ENCODE measurements at regions not wholly inside any gene's neighbourhood (a gene's known extent, or its start where the extent isn't known, plus 50 kb on each side); places are given as distances from the start of the nearest gene placed in this dataset.

GRCh38 chr12:61412201-61412600 is 848.0 kb upstream of the USP15 start:
- Histone ChIP-seq H3K27ac (no peak overlapping the region), H3K4me3 (no peak overlapping the region)

DNA sequence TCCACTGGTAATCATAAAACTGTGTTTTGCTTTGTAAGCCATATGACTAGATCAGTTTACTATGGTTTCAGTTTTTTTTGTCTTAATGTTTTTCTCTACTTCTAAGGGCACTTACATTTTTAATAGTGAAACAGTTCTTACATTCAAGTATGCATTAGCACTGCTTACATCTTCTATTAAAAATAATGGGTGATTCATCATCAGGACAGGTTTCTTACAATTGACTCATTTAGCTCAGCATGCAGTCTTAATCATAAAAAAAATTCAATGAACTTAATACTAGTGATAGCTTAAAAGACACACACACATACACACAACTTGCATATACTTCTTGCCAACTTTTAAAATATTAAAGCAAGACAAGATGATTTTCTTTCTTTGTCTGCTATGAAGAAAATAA is 845.7 kb upstream of the USP15 start:
- H3K4me3 ChIP-seq = no peak overlapping the region
- H3K27ac ChIP-seq = no peak overlapping the region

- Histone ChIP-seq H3K27ac (no peak overlapping the region), H3K4me3 (no peak overlapping the region)
These were observed 837.4 kb upstream of the USP15 start for GRCh38 chr12:61422786-61423185.

DNA sequence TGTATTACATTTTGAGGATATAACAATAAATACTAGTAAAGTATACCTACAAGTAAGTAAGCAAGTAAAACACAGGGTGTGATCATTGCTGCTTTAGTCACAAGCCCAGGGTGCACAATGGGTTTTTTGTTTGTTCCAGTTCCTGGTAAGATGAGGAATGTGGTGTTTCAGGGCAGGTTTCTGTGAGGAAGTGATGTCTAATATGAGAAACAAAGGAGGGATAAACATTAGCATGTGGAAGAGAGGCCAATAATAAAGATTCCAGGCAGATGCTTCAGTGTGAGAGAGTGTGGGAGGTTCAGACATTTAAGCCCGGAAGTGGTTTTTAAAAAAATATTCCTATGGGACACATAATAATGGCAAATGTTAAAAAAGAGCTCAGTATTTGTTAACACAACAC is 808.1 kb upstream of the USP15 start:
- Histone ChIP-seq H3K4me3 (no peak overlapping the region), H3K27ac (no peak overlapping the region)

GRCh38 chr12:61487728-61488127 is 772.5 kb upstream of the USP15 start:
- Histone ChIP-seq H3K4me3 (no peak overlapping the region), H3K27ac (no peak overlapping the region)

- H3K4me3 ChIP-seq = no peak overlapping the region
- no peak overlapping the region for H3K27ac ChIP-seq
These were observed 769.4 kb upstream of the USP15 start for GRCh38 chr12:61490526-61491498.

- Histone ChIP-seq H3K4me3 (no peak overlapping the region), H3K27ac (no peak overlapping the region)
These were observed 758.0 kb upstream of the USP15 start for GRCh38 chr12:61502179-61502578.

DNA sequence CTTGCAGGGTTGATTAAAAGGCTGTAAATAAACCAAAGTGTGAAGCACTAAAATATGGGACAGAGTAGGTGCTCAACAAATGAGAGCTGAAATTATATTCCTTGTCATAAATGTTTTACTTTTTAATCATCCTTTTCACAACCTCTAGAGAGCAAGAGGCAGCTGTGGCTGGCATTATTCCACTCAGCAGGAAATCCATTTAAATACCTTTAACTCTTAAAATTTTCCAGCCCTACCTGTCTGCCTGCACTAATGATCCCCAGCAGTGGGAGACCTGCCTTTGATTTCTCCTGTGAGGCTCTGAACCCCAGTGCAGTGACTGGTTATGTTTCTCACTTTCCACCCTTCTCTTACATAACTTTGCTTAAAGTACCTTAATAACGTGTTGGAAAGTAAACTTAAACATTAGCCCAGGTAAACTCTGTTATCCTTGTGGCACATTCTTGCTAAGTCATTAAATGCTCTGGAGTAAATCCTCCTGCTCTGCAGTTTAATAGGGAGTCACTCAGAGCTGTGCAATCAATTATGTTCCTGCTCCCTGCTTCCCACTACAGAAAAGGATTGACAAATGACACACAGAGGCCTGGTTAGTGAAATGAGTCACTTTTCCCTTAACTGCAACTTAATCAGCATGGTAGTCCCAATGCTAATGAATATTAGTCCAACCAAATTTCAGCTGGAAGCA is 755.7 kb upstream of the USP15 start:
- Histone ChIP-seq H3K27ac (no peak overlapping the region), H3K4me3 (no peak overlapping the region)

DNA sequence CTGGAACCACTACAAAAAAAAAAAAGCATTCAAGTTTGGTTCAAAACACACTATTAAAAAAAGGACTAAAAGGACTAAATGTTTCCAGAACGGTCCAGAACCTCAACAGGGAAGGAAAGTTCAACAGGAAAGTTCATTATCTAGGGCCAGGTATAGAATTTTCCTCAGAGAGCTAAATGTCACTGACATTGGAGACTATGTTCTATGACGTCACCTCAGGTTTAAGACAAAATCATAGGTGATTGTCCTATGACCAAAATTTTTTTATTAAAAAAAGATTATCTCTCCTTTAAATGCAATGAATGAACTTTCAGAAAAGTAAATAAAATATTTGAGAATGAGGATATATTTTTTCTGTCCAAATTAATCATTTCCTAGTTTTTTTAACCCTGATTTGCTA is 746.7 kb upstream of the USP15 start:
- H3K4me3 ChIP-seq = no peak overlapping the region
- H3K27ac ChIP-seq = no peak overlapping the region

DNA sequence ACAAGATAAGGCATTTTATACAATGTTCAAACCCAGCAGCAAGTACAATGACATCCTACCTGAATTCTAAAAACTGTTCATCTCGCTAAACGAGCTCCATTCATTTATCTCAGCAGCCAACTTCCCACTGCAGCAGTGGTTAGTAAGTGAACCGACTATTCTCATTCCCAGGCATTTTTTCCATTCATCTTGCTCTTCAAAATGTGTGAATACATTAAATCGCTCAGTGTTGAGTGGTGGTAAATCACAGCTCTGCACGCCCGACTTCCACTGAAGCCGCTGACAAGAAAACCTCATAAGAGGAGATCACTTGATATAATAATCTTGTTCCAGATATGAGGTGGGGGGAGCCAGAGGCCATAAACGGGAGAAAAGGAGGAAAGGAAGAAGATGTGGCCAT is 746.2 kb upstream of the USP15 start:
- H3K4me3 ChIP-seq = no peak overlapping the region
- H3K27ac ChIP-seq = no peak overlapping the region

- Histone ChIP-seq H3K4me3 (no peak overlapping the region), H3K27ac (no peak overlapping the region)
These were observed 738.9 kb upstream of the USP15 start for GRCh38 chr12:61521258-61521657.

DNA sequence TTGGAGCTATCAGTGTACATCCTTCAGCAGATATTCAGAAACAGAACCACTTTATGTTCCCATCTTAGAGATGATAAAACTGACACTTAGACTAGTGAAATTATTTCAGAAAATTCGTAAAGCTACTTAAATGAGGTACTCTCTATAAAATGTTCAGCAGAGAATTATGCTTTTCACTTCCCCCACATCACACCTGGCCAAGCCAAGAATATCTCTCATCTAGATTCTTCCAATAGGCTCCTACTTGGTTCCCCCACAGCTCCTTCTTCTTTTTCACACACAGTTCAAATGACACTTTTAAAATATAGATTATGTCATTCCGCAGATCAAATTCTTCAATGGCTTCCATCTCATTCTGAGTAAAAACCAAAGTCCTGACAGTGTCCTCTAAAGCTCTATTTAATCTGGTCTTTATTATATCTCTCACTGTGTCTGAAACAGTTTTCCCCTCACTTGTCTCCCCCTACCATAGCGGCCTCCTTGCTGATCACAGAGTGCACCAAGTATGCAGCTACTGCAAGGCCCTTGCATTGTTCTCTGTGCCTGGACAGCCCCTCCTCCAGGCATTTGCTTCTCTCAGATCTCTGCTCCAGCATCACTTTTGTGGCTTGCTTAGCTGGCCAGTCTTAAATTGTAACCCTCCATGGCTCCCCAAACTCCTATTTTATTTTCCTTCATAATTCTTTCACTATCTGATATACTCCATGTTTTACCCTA is 736.8 kb upstream of the USP15 start:
- Histone ChIP-seq H3K4me3 (no peak overlapping the region), H3K27ac (no peak overlapping the region)

DNA sequence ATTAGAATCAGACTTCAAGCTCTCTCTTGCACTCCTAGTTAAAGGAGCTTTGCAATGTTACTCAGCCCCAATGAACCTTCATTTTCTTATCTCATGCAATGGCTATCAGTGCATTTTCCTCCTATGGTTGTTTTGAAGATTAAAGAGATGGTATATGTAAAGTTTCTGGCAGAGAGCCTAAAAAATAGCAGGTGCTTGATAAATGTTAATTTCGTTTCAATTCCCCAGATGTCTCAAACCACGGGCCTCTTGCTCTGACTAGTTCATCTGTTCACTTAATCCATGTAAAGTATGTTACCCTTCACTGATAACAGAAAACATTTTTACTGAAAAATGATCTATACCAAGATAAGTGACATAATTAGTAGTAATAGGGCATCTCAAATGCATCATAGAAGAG is 735.4 kb upstream of the USP15 start:
- no peak overlapping the region for H3K27ac ChIP-seq
- H3K4me3 ChIP-seq = no peak overlapping the region

DNA sequence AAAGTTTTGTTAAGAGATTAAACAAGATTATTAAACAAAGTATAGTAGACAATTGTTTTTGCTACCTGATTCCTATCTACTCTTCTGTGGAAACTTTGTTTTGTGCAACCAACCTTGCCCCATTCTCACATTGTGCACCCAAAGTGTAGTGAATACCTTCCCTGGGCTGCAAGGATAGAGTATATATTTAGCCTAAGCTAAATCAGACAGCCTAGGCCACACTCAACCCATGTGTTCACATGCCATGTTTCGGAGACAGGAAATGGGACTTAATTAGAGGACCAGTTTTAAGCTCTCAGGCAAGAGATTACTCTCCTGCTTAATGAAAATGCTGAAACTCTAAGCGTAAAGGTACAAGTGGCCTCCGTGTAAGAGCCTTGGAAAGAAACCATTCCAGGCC is 734.9 kb upstream of the USP15 start:
- Histone ChIP-seq H3K4me3 (no peak overlapping the region), H3K27ac (no peak overlapping the region)

- Histone ChIP-seq H3K4me3 (no peak overlapping the region), H3K27ac (no peak overlapping the region)
These were observed 729.7 kb upstream of the USP15 start for GRCh38 chr12:61530456-61530855.

DNA sequence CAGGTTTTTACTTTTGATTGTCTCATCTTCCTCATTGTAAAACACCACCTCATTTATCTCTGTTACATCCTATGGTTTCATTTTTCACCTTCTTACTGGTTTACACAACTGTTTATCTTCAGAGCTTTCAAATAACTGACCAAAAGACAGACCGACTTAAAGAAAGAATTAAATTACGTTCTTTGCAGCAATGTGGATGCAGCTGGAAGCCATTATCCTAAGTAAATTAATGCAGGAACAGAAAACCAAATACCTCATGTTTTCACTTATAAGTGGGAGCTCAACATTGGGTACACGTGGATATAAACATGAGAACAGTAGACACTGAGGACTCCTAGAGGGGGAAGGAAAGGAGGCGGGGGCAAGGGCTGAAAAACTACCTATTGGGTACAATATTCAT is 729.0 kb upstream of the USP15 start:
- H3K4me3 ChIP-seq = no peak overlapping the region
- no peak overlapping the region for H3K27ac ChIP-seq

- no peak overlapping the region for H3K27ac ChIP-seq
- H3K4me3 ChIP-seq = no peak overlapping the region
These were observed 724.1 kb upstream of the USP15 start for GRCh38 chr12:61536117-61536516.

GRCh38 chr12:61536525-61536924 is 723.7 kb upstream of the USP15 start:
- Histone ChIP-seq H3K27ac (no peak overlapping the region), H3K4me3 (no peak overlapping the region)

DNA sequence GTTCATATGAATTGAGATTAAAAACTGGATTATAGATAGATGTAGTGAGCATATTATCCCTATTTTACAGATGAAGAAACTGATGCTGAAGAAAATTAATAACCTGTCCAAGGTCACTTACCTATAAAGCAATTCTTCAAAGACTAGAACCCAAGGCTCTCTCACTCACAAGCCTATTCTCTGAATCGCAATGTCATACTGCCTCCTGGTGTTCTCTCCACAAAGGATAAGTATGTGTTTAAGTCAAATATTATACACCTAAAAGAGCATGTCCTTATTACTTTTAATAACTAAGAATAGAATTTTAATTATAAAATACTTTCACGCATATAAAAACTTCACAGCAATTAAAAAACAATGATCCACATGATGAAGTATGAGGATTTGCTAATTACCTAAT is 721.3 kb upstream of the USP15 start:
- no peak overlapping the region for H3K27ac ChIP-seq
- H3K4me3 ChIP-seq = no peak overlapping the region

GRCh38 chr12:61542551-61542950 is 717.7 kb upstream of the USP15 start:
- H3K27ac ChIP-seq = no peak overlapping the region
- no peak overlapping the region for H3K4me3 ChIP-seq

DNA sequence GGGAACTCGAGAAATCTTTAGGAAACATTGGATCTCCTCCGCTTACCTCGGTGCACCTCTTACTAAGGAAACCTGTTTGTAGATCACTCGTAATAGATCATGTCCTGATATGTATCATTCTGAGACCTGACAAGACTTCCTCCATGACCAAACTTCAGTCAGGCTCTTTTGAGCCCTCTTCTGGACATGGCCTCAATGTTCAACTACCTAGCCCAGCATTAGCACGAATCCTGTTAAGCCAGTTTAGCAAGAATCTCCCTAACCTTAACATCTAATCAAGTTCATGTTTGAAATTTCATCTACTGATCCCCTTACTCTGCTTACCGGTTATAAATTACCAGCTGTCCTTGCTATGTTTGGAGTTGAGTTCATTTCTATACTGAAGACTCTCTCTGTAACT is 713.9 kb upstream of the USP15 start:
- Histone ChIP-seq H3K27ac (no peak overlapping the region), H3K4me3 (no peak overlapping the region)
